Esophagus squamous epithelium (tissue), 4 donors: ENCODE measurements at regions not wholly inside any gene's neighbourhood (a gene's known extent, or its start where the extent isn't known, plus 50 kb on each side); places are given as distances from the start of the nearest gene placed in this dataset.

Experiments used
- CTCF ChIP-seq, 6 experiments: fragments of 450-650 bp in 4 of 6; fragments of 200-600 bp in 2 of 6; sonication (generic) in 2 of 6; IDR thresholded peaks; one replicate each; pipeline ENCODE4 v1.5.1; 2016 to 2019; ENCODE audit warnings: antibody characterized with exemption in 6 of 6, mild to moderate bottlenecking in 4 of 6, moderate library complexity in 4 of 6
- POLR2A ChIP-seq, 4 donors: fragments of 450-650 bp; IDR thresholded peaks; one replicate each; pipeline ENCODE4 v1.6.1; 2017; ENCODE audit warnings: antibody characterized with exemption in 4 of 4, mild to moderate bottlenecking in 4 of 4, moderate library complexity in 3 of 4

- no peak for TF ChIP-seq CTCF (IDR thresholded peaks at IDR 0.05)
- no peak for TF ChIP-seq POLR2A (IDR thresholded peaks at IDR 0.05)
Measured at GRCh38 chr5:2184026-2184366, 301.3 kb upstream of the IRX4 start.
